HFF-Myc (cell line): ENCODE measurements at regions not wholly inside any gene's neighbourhood (a gene's known extent, or its start where the extent isn't known, plus 50 kb on each side); places are given as distances from the start of the nearest gene placed in this dataset.

Experiments used
- DNase-seq: peaks from one replicate; pipeline ENCODE4 v3.0.0-alpha.2; 2011; ENCODE audit warnings: low read depth; ENCODE audit errors: extremely low read depth
- H3K4me3 ChIP-seq: replicated peaks from 2 replicates; pipeline ENCODE4 v1.5.1; 2011; ENCODE audit warnings: low read depth, mild to moderate bottlenecking, control low read depth, low read length
- CTCF ChIP-seq: IDR thresholded peaks from 2 replicates; pipeline ENCODE4 v1.5.1; 2012; ENCODE audit warnings: mild to moderate bottlenecking, low read depth, low read length, control low read depth; ENCODE audit errors: missing control alignments

DNA sequence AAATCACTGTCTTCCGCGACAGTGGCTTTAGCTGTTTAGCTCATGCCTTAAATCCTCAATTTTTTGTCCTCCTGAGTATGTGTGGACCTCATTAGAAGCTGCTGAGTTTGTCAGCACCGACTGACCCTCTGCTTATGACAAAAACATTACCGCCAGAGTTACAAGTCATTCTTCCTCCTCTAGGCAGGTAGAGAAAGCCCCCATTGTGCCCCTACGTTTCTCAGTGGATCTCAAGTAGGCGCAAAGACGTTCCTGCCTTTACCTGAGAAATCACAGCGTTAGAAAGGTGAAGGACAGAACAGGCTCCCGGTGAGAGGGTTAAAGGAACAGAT is 227.3 kb upstream of the PDE10A start:
- DNase-seq = no peak
- H3K4me3 ChIP-seq = no peak overlapping the region
- no peak for TF ChIP-seq CTCF

DNA sequence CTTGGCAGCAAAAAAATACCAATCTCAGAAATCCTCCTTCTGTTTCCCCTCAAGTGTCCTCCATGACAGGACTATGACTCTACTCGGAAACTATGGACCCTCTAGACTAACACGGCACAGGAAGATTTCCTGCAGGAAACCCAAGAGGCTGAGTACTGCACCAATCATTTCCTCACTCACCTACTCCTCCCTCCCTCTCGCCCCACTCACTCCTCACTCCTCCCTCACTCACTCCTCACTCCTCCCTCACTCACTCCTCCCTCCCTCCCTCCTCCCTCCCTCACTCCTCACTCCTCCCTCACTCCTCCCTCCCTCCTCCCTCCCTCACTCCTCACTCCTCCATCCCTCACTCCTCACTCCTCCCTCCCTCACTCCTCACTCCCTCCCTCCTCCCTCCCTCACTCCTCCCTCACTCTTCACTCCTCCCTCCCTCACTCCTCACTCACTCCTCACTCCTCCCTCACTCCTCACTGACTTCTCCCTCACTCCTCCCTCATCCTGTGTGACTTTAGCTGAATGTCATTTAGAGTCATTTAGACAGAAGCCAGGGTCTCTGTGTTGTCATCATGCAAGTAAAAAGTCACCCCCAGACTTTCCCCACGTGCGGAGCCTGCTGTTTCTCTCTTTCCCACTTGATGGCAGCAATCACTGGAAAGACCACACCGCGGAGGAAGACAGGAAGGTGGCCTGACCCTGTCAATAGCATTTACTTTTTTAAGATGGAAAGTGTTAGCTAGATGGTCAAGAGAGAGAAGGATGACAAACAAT is 226.8 kb upstream of the PDE10A start:
- DNase-seq = no peak
- H3K4me3 ChIP-seq = no peak overlapping the region
- no peak for TF ChIP-seq CTCF

- no peak for TF ChIP-seq CTCF
- DNase-seq = no peak
- H3K4me3 ChIP-seq = no peak overlapping the region
Measured at GRCh38 chr6:165886169-165886568, 223.1 kb upstream of the PDE10A start.

- DNase-seq = peak; percentile 3
- no peak overlapping the region for H3K4me3 ChIP-seq
- peak; percentile 70 for TF ChIP-seq CTCF
Measured at GRCh38 chr6:165884813-165885765, 222.0 kb upstream of the PDE10A start.

DNA sequence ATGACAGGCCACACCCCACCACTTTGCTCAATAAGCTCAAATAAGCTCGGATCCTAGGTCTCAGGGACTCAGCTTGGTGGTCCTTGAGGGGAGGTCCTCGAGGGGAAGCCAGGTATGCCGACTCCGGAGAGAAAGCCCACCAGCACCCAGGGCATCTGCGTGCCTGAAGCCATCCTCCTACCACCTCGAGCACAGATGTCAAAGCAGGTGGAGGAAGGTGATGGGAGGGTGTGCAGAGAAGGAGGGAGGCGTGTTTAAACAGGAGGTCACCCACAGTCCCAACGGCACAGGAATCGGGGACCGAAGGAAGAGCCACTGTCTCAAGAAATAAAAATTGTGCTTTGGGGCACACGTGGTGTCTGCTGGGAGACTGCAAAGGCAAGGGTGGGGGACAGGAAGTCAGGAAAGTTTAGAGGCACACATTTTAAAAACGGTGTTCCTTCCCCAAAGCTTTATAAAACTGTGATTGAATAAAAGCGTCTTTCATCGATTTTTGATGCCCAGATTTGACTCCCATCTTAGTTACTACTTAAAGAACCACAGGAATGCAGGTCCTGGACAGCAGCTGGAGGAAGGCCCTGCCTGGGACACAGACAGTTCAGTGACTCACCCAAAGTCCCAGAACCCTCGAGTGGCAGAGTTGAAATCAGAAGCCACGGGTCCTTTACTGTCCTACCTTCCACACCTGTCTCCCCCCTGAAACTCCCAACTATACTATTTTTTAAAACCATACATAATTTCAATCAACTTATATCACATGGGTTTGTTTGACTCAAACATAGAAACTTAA is 221.0 kb upstream of the PDE10A start:
- no peak for DNase-seq
- TF ChIP-seq CTCF = no peak
- H3K4me3 ChIP-seq = no peak overlapping the region

DNA sequence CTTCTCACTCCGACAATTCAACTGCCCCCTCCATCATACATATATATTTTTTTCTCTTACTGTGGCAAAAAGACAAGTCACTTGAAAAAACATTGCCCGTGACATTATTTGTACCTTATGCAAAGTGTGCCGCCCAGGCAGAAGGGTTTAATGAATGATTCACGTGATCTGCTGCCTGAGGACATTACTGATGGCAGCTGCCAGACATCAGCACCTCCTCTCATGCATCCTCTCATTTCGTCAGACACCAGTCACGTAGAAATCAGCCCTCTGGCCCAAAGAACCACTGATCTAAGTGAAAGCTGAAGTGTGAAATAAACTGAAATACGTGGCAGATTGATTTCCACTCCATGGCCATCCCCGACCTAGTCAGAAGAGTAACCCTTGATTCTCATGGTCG is 218.8 kb upstream of the PDE10A start:
- no peak for DNase-seq
- TF ChIP-seq CTCF = no peak
- H3K4me3 ChIP-seq = no peak overlapping the region
